Inflammatory macrophage treated with lipopolysaccharide for 4 hours (primary cell): ENCODE measurements at regions not wholly inside any gene's neighbourhood (a gene's known extent, or its start where the extent isn't known, plus 50 kb on each side); places are given as distances from the start of the nearest gene placed in this dataset.
"Not testable (repeated sequence)": the region's sequence is repeated elsewhere in the genome, so short reads cannot be mapped to it uniquely, and the experiment has no call there.

ENCODE experiments used
- DNase-seq: peaks from one replicate; pipeline ENCODE4 v3.0.0-alpha.2; 2020

DNA sequence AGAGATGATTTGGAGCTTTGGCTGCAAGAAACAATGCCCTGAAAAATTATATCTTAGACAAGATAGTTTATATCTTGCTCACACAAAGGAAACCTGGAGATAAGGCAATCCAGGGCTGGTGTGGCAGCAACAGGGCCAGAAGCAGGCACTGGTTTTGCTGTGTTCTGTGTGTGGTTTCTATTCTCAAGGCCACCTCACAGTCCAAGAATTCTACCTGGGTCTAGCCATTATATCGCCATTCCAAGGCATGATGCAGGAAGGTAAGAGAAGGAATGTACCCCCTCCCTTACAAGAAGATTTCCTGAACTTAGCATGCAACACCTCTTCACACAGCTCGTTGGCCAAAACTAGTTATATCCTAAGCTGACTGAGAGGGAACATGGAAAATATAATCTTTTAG lies 74.5 kb upstream of the MEGF10 start:
- DNase-seq = no peak

- peak; percentile 16 for DNase-seq
Observed at GRCh38 chr5:127216898-127217675, 73.5 kb upstream of the MEGF10 start.

GRCh38 chr5:127221936-127222335 lies 68.7 kb upstream of the MEGF10 start:
- peak; percentile 51 for DNase-seq

GRCh38 chr5:127222571-127223156 lies 67.9 kb upstream of the MEGF10 start:
- DNase-seq = not testable (repeated sequence)

GRCh38 chr5:127223256-127223974 lies 67.2 kb upstream of the MEGF10 start:
- no peak for DNase-seq

- DNase-seq = no peak
Observed at GRCh38 chr5:127227881-127228280, 62.7 kb upstream of the MEGF10 start.

- DNase-seq = no peak
Observed at GRCh38 chr5:127228540-127229184, 61.9 kb upstream of the MEGF10 start.

GRCh38 chr5:127229185-127229889 lies 61.3 kb upstream of the MEGF10 start:
- peak; percentile 79 for DNase-seq

DNA sequence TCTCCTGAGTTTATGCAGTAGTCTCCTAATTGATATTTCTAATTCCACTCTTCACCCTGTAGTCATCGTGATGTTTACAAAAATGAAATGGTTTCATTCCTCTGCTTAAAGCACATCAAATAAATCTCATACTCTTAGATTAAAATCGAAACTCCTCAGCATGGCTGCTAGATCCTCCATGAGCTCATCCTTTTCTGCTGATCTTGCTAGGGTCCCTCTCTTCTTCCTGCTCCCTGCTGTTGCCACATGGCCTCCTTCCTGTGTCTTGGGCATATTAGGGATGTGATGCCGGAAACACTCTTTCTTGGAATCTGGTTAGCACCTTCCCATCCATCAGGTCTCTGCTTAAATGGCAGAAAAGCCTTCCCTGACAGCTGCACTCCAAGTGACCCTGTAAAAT lies 59.5 kb upstream of the MEGF10 start:
- DNase-seq = no peak

DNA sequence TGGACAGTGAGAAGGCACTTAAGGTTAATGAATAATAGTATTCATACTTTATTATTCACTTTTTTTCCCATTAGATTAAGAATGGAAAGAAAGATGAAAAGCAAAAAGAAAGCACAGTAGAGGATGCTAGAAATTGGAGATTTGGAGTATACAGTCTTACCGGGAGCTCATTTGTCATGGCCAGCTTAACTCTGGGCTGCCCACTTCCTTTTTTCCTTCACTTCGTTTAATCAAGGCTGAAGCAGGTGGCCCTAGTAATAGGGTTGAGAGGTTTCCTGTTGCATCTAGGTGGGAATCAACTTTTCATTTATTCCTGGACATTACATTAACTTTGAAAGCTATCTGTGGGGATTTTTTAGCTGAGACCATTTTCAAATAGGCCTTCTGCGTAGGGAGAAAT lies 57.0 kb upstream of the MEGF10 start:
- DNase-seq = no peak

- DNase-seq = no peak
Observed at GRCh38 chr5:127235136-127235535, 55.5 kb upstream of the MEGF10 start.

DNA sequence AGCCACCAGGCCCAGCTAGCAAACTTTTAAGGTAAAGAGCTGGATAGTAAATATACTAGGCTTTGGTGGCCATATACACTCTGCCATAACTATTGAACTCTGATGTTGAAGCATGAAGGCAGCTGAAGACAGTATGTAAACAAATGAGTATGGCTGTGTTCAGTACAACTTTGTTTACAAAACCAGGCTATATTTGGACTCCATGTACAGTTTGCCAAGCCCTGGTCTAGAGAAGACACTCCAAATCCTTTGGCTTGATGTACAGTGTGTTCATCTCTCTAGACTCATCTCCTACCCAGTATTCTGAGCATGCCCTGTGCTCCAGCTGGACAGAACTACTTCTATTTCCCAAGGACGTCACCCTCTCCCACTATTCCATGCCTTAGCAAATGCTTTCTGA lies 54.3 kb upstream of the MEGF10 start:
- no peak for DNase-seq
